ENCODE measurements at regions not wholly inside any gene's neighbourhood (a gene's known extent, or its start where the extent isn't known, plus 50 kb on each side); places are given as distances from the start of the nearest gene placed in this dataset.

GRCh38 chr2:109070290-109070689 lies 58.7 kb upstream of the SH3RF3 start:
- ATAC-seq (replicated peaks) (no peak), DNase-seq (no peak)
- Mint-ChIP-seq H3K4me1 (no peaks in the 10 kb centered on the region), H3K9me3 (peaks cover 4 to 5% of the 10 kb centered on the region in 2 donors), H3K27me3 (peaks cover 21 to 33% of the 10 kb centered on the region in 2 donors), H3K27ac (no peak overlapping the region), H3K36me3 (no peaks in the 10 kb centered on the region), H3K4me3 (no peak overlapping the region)

DNA sequence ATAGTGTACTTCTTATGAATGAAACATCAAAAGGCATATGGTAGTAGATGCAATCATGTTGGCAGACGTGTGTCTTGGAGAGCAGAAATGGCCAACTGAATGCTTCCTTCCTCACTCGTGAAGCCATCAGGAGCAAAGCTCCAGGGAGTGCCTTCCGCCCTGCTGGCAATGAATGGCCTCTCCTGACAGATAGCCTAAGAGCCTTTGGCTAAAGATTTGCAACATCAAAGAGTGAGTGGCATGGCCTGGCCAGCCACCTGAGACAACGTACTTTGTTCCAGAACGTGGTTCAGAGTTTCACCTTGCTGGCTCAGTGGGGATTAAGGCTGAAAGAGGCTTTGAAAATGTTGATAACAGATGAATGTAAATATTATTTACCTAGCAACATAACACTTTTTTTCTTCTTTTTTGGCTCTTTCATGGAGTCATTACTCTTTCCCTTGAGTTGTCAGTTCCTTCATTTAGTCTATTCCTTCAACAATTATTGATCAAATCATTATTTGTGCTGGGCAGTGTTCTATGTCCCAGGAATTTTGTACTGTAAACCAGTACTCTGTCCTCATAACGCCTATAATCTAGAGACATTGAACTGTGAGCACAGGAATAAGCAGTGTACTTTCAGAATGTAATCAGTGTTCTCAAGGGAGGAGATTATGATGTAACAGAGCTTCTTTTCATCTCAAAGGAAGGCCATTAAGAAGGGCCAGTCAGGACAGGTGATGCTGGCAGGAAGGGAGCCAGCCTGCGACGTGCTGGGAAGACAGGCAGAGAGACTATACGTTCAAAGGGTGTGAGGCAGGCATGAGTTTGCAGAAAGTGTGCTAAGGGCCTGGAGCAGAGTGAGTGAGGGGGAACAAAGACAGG lies 59.4 kb upstream of the SH3RF3 start:
- H3K36me3 Mint-ChIP-seq = no peaks in the 10 kb centered on the region
- no peak overlapping the region for H3K4me3 Mint-ChIP-seq
- no peaks in the 10 kb centered on the region for H3K4me1 Mint-ChIP-seq
- H3K27me3 Mint-ChIP-seq = peaks cover 21 to 33% of the 10 kb centered on the region in 2 donors
- ATAC-seq (replicated peaks) (no peak), DNase-seq (no peak)
- peaks cover 4 to 5% of the 10 kb centered on the region in 2 donors for H3K9me3 Mint-ChIP-seq
- no peak overlapping the region for H3K27ac Mint-ChIP-seq

DNA sequence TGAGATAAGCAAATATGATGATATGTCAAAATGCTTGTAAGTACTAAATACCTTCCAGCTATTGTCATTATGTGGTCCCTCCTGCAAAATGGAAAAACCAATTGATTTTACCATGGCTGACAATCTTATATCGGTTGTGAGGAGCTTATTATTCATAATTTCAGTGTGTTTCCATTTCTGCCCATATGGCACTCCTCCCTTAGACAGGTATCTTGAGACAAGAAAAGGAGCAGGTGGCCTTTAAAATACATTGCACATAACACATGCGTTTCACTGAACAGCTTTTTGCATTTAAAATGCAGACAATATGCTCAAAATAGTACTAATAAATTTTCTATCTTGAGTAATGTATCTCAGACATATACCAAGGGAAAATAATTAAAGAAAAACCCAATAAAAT lies 60.2 kb upstream of the SH3RF3 start:
- Mint-ChIP-seq H3K27me3 (peaks cover 18 to 31% of the 10 kb centered on the region in 2 donors), H3K36me3 (no peaks in the 10 kb centered on the region), H3K9me3 (peaks cover 4 to 5% of the 10 kb centered on the region in 2 donors), H3K27ac (no peak overlapping the region), H3K4me3 (no peak overlapping the region), H3K4me1 (no peaks in the 10 kb centered on the region)
- no peak for ATAC-seq (replicated peaks)
- DNase-seq = no peak

GRCh38 chr2:109067631-109068125 lies 61.3 kb upstream of the SH3RF3 start:
- no peak overlapping the region for H3K4me3 Mint-ChIP-seq
- H3K9me3 Mint-ChIP-seq = peaks cover under 1 to 1% of the 10 kb centered on the region in 2 donors
- ATAC-seq (replicated peaks) = no peak
- H3K4me1 Mint-ChIP-seq = no peaks in the 10 kb centered on the region
- H3K36me3 Mint-ChIP-seq = no peaks in the 10 kb centered on the region
- H3K27me3 Mint-ChIP-seq = peaks cover 8 to 22% of the 10 kb centered on the region in 2 donors
- no peak overlapping the region for H3K27ac Mint-ChIP-seq
- no peak for DNase-seq

DNA sequence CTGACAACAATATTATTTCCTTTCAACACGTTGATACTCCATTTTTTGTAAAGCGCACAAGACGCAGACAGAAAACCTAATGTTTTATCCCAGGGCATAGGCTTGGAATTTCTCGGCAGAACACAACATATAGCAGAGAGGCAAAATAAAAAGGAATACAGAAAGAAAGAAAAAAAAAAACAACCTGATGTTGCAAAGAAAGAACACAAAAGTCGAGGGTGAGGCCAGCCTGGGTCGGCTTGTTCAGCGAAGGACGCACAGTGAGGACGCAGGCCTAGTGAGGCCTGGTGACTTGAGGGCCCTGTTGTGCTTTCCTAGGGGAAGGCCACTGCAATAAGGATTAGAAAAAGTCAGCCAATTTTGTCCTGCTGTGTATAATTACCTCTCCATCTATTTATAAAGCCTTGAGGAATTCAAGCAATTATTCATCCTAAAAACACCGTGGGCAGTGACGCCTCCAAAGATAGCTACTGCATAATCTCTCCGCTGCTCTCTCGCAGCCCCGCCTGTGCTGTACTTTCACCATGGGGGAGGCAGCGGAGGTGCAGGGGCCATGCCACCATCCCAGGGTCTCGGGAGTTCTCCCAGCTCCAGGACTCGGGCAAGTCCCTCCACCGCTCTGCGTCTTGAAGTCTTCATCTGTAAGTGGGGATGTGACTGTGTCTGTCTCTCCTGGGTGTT lies 61.9 kb upstream of the SH3RF3 start:
- Mint-ChIP-seq H3K27ac (no peak overlapping the region), H3K9me3 (no peaks in the 10 kb centered on the region), H3K36me3 (no peaks in the 10 kb centered on the region), H3K27me3 (peaks cover 6 to 21% of the 10 kb centered on the region in 2 donors), H3K4me3 (no peak overlapping the region), H3K4me1 (no peaks in the 10 kb centered on the region)
- ATAC-seq (replicated peaks) (no peak), DNase-seq (no peak)

- H3K36me3 Mint-ChIP-seq = no peaks in the 10 kb centered on the region
- no peaks in the 10 kb centered on the region for H3K4me1 Mint-ChIP-seq
- H3K4me3 Mint-ChIP-seq = no peak overlapping the region
- no peaks in the 10 kb centered on the region for H3K9me3 Mint-ChIP-seq
- peaks cover 6 to 21% of the 10 kb centered on the region in 2 donors for H3K27me3 Mint-ChIP-seq
- DNase-seq (no peak), ATAC-seq (replicated peaks) (no peak)
- no peak overlapping the region for H3K27ac Mint-ChIP-seq
These were observed 62.5 kb upstream of the SH3RF3 start for GRCh38 chr2:109066501-109066900.

DNA sequence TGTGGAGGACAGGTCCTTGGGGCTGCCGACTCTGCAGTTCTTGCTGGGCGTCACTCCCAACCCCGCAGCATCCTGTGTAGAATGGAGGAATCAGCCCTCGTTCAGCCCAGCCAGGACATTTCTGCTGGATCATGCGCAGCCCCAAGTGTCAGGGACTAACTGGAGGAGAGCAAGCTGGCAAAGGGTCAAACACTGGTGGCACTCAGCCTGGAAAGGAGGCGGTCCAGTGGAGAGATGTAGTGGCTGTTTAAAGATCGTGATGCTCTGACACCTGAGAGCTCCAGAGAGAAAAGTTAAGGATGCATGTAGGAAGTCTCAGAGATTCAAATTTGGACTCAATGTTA lies 63.6 kb upstream of the SH3RF3 start:
- no peak for DNase-seq
- no peaks in the 10 kb centered on the region for H3K4me1 Mint-ChIP-seq
- peaks cover 6 to 20% of the 10 kb centered on the region in 2 donors for H3K27me3 Mint-ChIP-seq
- ATAC-seq (replicated peaks) = no peak
- H3K36me3 Mint-ChIP-seq = no peaks in the 10 kb centered on the region
- H3K27ac Mint-ChIP-seq = no peak overlapping the region
- H3K4me3 Mint-ChIP-seq = no peak overlapping the region
- no peaks in the 10 kb centered on the region for H3K9me3 Mint-ChIP-seq

- DNase-seq (no peak), ATAC-seq (replicated peaks) (no peak)
- H3K36me3 Mint-ChIP-seq = no peaks in the 10 kb centered on the region
- H3K4me3 Mint-ChIP-seq = no peak overlapping the region
- H3K27me3 Mint-ChIP-seq = peaks cover 6 to 14% of the 10 kb centered on the region in 2 donors
- H3K9me3 Mint-ChIP-seq = no peaks in the 10 kb centered on the region
- no peaks in the 10 kb centered on the region for H3K4me1 Mint-ChIP-seq
- H3K27ac Mint-ChIP-seq = no peak overlapping the region
These were observed 64.2 kb upstream of the SH3RF3 start for GRCh38 chr2:109064660-109065390.

GRCh38 chr2:109062859-109063700 lies 65.9 kb upstream of the SH3RF3 start:
- no peaks in the 10 kb centered on the region for H3K9me3 Mint-ChIP-seq
- no peak overlapping the region for H3K27ac Mint-ChIP-seq
- H3K36me3 Mint-ChIP-seq = no peaks in the 10 kb centered on the region
- no peak overlapping the region for H3K4me3 Mint-ChIP-seq
- ATAC-seq (replicated peaks) = no peak
- DNase-seq = no peak
- H3K4me1 Mint-ChIP-seq = no peaks in the 10 kb centered on the region
- H3K27me3 Mint-ChIP-seq = peaks cover 6 to 19% of the 10 kb centered on the region in 2 donors

DNA sequence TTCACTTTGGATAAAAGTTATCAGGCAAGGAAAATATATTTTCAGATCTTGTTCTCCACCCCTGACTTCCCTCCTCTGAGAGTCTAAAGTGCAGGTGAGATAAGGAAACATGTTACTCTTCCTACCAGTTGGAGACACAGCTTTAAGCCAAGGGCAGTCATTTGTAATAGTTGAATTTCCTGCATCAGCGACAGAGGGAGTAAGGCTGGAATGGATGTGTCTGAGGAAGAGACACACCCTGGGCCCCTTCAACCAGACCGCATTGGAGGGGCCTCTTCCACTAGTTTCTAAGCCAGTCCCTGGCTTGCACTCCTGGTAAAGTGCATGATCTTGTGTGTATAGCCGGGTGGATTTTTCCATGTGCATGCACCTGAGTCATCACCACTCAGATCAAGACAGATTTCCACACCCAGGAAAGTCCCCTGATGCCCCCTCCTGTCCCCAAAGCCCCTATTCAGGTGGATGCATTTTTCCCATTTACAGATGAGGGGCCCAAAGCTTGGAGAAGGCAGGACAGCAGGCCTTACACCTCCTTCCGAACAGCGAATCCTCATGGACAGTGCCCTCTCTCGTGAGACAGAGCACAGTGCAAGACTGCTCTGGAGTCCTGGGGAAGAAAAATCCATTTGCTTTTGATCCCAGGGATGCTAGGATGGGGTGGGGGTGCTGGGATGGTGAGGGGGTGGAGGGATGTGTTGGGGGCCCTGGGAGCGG lies 66.7 kb upstream of the SH3RF3 start:
- ATAC-seq (replicated peaks) (no peak), DNase-seq (no peak)
- Mint-ChIP-seq H3K4me3 (no peak overlapping the region), H3K27ac (no peak overlapping the region), H3K9me3 (no peaks in the 10 kb centered on the region), H3K27me3 (peaks cover 6 to 17% of the 10 kb centered on the region in 2 donors), H3K36me3 (no peaks in the 10 kb centered on the region), H3K4me1 (no peaks in the 10 kb centered on the region)

DNA sequence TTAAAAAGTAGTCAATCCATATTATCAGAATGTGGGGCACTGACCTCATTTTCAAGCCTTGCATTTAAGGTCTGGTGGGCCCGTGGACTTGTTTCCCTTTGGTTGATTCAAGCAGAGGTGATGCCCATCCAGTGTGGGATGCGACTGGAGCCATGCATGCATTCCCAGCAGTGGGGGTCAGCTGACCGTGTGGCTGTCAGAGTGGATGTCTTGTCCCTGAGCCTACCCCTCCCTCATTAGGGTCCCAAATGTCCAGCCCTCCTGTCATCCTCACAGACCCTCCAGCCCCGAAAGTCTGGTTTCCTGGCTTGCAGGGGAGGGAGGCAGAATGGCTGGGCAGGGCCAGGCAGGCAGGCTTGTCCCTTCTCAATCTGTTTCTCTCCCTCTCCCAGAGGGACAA lies 67.3 kb upstream of the SH3RF3 start:
- Mint-ChIP-seq H3K27ac (no peak overlapping the region), H3K36me3 (no peaks in the 10 kb centered on the region), H3K4me1 (no peaks in the 10 kb centered on the region), H3K4me3 (no peak overlapping the region), H3K27me3 (peaks cover 5 to 18% of the 10 kb centered on the region in 2 donors), H3K9me3 (no peaks in the 10 kb centered on the region)
- ATAC-seq (replicated peaks) = no peak
- no peak for DNase-seq

DNA sequence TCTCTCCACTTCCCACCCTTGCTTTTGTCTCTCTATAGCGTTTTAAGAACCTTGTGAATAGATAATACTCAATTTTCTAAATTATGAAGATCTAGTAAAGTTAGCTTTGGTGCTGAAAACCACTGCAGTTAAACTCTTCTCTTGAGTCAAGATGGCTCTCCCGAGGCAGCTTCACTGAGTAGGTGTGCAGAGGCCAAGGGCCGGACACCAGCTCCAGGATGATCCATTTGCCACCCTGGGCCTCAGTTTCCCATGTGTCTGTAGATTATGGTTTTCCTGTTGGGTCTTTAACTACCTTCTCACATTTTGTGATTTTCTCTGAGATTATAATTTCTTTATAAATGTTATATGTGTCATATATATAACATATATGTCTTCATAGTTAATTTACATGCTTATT lies 68.5 kb upstream of the SH3RF3 start:
- Mint-ChIP-seq H3K36me3 (no peaks in the 10 kb centered on the region), H3K4me3 (no peak overlapping the region), H3K4me1 (no peaks in the 10 kb centered on the region), H3K27me3 (peaks cover 0 to 22% of the 10 kb centered on the region in 2 donors), H3K27ac (no peak overlapping the region), H3K9me3 (no peaks in the 10 kb centered on the region)
- ATAC-seq (replicated peaks) (no peak), DNase-seq (no peak)

GRCh38 chr2:109059474-109060165 lies 69.4 kb upstream of the SH3RF3 start:
- H3K9me3 Mint-ChIP-seq = no peaks in the 10 kb centered on the region

More at GRCh38 chr2:109059474-109060165, 69.4 kb upstream of the SH3RF3 start:
- Mint-ChIP-seq H3K4me1 (no peaks in the 10 kb centered on the region), H3K36me3 (no peaks in the 10 kb centered on the region), H3K27me3 (peaks cover 0 to 22% of the 10 kb centered on the region in 2 donors), H3K27ac (no peak overlapping the region), H3K4me3 (no peak overlapping the region)
- ATAC-seq (replicated peaks) (no peak), DNase-seq (no peak)
